Caki2 (cell line): ENCODE measurements at regions not wholly inside any gene's neighbourhood (a gene's known extent, or its start where the extent isn't known, plus 50 kb on each side); places are given as distances from the start of the nearest gene placed in this dataset.
"Not testable (repeated sequence)": the region's sequence is repeated elsewhere in the genome, so short reads cannot be mapped to it uniquely, and the experiment has no call there.

ENCODE experiments used
- DNase-seq: peaks from one replicate; pipeline ENCODE4 v3.0.0-alpha.2; 2015; ENCODE audit warnings: low read depth
- in situ Hi-C: cut with HindIII; loops from 2 replicates; pipeline ENCODE4 v1.10.0; 2016; ENCODE audit warnings: low sequenced_read_pairs, low pct_unique_long_range_greater_than_20kb, mixed read lengths

DNA sequence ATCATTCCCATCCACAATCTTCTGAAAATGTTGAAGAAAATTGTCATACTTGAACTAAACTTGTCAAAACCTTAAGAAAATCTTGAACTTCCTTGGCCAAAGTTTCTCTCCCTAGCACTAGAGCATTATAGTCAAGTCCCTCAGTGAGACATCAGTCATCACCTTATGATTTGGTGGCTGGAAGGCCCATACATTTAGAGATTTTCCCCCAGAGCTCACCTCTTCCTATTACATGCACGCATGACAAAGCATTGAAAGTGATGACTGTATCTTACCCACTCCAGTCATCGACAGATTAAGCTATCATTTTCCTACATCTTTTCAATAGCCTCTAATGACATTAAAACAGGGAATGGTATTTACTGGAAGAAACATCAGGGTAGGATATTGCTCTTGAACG, 948.8 kb downstream of the TMEM121 start:
- in situ Hi-C loops, DNase-seq: not testable (repeated sequence)

- DNase-seq, in situ Hi-C loops: not testable (repeated sequence)
These were observed 951.2 kb downstream of the TMEM121 start for GRCh38 chr14:106477600-106477999.

DNA sequence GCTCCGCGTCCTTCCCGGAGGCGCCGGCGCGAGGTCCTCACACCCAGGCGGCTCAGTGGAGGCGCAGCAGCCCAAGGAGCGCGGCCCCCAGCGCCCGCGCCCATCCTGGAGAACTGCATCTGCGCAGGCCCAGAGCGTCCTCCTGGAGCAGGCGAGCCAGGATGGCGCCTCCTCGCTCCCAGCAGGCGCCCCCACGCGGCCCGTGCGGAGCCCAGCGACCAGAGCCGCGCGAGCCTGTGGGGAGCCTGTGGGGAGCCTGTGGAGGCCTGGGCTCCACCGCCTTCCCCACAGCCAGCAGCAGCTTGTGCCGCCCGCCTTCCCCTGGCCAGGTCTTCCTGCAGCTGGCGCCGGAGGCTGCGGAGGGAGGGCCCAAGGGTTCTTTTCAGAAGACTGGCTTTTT, 953.9 kb downstream of the TMEM121 start:
- DNase-seq, in situ Hi-C loops: not testable (repeated sequence)

DNA sequence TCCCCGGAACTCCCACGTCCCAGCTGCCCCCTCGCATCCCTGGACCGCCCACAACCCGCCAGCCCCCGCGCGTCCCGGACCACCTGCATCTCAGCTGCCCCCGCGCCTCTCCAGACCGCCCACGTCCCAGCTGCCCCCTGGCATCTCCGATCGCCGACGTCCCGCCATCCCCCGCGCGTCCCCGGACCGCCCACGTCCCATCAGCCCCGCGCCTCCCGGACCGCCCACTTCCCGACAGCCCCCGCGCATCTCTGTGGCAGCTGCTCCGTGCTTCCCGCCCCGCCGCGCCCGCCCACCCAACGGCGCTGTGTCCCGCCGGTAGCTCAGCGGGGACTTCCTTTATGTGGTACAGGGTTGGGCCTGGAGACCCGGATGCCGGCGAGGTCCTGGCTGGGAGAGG, 955.8 kb downstream of the TMEM121 start:
- in situ Hi-C loops, DNase-seq: not testable (repeated sequence)

- in situ Hi-C loops = no loop called here
- DNase-seq = no peak
These were observed 961.2 kb downstream of the TMEM121 start for GRCh38 chr14:106487600-106487999.

GRCh38 chr14:106488291-106488690, 961.9 kb downstream of the TMEM121 start:
- in situ Hi-C loops = no loop called here
- no peak for DNase-seq

GRCh38 chr14:106489112-106489881, 962.9 kb downstream of the TMEM121 start:
- in situ Hi-C loops = no loop called here
- DNase-seq = no peak

- in situ Hi-C loops = no loop called here
- DNase-seq = no peak
These were observed 964.1 kb downstream of the TMEM121 start for GRCh38 chr14:106490442-106490841.

GRCh38 chr14:106491851-106492250, 965.5 kb downstream of the TMEM121 start:
- in situ Hi-C loops = no loop called here
- DNase-seq = peak; percentile 7

DNA sequence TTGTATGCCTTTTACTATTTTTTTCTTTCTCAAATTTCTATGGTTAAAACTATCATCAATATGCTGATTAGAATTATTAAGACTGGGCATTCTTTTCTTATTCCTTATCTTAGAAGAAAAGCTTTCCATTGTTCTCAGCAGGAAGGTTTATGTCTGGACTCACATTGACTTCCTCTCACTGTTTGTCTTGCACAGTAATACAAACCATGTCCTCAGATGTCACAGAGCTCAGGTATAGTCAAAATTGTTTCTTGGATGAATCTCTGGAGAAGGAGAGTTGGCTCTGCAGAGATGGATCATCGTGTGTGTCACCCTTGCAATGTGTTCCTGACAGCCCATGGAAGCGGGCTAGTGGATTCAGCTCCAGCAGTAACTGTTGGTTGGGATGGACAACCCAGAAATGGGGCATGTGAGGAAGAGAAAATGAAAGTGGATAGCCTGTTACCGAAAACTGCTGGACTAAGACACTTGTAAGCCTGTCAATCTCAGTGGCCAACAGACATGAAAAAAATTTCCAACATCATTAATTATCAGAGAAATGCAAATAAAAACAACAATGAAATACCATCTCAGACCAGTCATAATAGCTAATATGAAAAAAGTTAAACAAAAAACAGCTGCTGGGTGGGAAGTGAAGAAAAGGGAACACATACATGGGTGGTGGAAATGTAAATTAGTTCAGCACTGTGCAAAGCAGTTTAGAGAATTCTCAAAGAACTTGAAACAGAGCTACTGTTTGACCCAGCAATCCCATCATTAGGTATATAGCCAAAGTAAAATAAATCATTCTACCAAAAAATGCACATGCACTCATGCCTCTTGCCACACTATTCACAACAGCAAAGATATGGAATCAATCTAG, 967.8 kb downstream of the TMEM121 start:
- no peak for DNase-seq
- in situ Hi-C loops = no loop called here

- no peak for DNase-seq
- in situ Hi-C loops = no loop called here
These were observed 974.2 kb downstream of the TMEM121 start for GRCh38 chr14:106500571-106500970.

GRCh38 chr14:106501898-106502297, 975.5 kb downstream of the TMEM121 start:
- no peak for DNase-seq
- in situ Hi-C loops = no loop called here

GRCh38 chr14:106505366-106505765, 979.0 kb downstream of the TMEM121 start:
- DNase-seq = no peak
- in situ Hi-C loops = no loop called here

DNA sequence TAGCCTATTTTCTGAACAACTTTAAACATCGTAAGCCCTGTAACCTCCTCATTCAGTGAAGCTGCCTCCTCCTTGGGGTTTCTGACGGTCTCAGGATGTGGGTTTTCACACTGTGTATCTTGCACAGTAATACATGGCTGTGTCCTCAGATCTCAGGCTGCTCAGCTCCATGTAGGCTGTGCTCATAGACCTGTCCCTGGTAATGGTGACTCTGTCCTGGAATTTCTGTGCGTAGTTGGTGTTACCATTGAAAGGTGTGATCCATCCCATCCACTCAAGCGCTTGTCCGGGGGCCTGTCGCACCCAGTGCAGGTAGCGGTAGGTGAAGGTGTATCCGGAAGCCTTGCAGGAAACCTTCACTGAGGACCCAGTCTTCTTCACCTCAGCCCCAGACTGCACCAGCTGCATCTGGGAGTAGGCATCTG, 980.5 kb downstream of the TMEM121 start:
- in situ Hi-C loops = no loop called here
- DNase-seq = no peak

DNA sequence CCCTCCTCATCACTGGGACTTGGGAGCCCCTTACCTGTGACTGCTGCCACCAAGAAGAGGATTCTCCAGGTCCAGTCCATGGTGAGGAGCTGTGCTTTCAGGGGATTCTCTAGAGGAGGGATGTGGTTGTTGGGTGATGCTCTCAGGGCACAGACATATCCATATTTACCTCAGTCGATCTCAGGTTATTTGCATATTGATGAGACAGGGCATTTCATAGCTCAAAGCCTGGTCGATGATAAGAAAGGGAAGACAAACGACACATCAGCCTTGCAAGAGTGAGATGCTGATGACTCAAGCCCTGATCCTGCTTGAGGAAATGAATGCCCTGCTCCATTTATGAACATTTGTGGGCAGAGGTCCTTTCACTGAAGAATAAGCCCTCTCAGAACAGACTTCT, 981.0 kb downstream of the TMEM121 start:
- DNase-seq = no peak
- in situ Hi-C loops = no loop called here

GRCh38 chr14:106508216-106508615, 981.8 kb downstream of the TMEM121 start:
- in situ Hi-C loops = no loop called here
- no peak for DNase-seq

GRCh38 chr14:106509176-106509575, 982.8 kb downstream of the TMEM121 start:
- in situ Hi-C loops = no loop called here
- DNase-seq = no peak

DNA sequence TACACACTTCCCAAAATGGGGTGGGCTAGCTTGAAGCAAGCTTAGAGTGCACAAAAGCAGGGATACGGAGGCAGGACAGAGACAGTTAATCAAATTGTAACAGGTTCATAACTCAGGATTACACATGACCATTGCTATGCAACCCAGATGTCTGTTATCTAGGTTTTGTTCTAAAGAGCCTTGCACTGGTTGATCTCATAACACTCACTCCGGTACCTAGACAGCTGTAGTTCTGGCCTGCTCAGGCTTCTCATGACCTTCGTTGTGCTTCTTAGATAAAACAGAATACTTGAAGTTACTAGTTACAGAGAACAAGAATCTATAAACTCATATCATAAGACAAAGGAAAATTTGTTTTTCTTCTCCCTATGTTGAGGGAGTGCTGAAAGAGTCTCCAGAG, 983.4 kb downstream of the TMEM121 start:
- no peak for DNase-seq
- in situ Hi-C loops = no loop called here

- no peak for DNase-seq
- in situ Hi-C loops = no loop called here
These were observed 984.8 kb downstream of the TMEM121 start for GRCh38 chr14:106511006-106511799.
